ENCODE measurements at regions not wholly inside any gene's neighbourhood (a gene's known extent, or its start where the extent isn't known, plus 50 kb on each side); places are given as distances from the start of the nearest gene placed in this dataset.

GRCh38 chr12:89179245-89179644, 173.1 kb downstream of the DUSP6 start:
- H3K9me3 Mint-ChIP-seq (ENCODE audit: unreplicated experiment): no peaks in the 10 kb centered on the region
- CTCF ChIA-PET: no interaction called here
- H3K4me1 ChIP-seq: no peaks in the 10 kb centered on the region; the same call in 1 of the 2 replicates

GRCh38 chr12:89177802-89178395, 174.4 kb downstream of the DUSP6 start:
- no peaks in the 10 kb centered on the region for H3K4me1 Mint-ChIP-seq (ENCODE audit: low read depth, unreplicated experiment)
- no peak for TF ChIP-seq CTCF (IDR thresholded peaks at IDR 0.05; ENCODE audit: insufficient read depth in 1 of 2, low read depth in 1 of 2, low read length in 1 of 2, severe bottlenecking in 1 of 2, unreplicated experiment in 1 of 2)
- Histone ChIP-seq H3K4me1 (no peaks in the 10 kb centered on the region; the same call in 1 of the 2 replicates), H3K4me3 (ENCODE audit: low read depth, low read length) (no peak overlapping the region), H3K9me3 (no peaks in the 10 kb centered on the region), H3K36me3 (ENCODE audit: control insufficient read depth, insufficient read depth, low read length) (no peaks in the 10 kb centered on the region), H3K27me3 (replicated peaks; ENCODE audit: control insufficient read depth, insufficient read depth, low read length) (no peaks in the 10 kb centered on the region)
- intact Hi-C loops (cut with micrococcal nuclease; ENCODE audit: unreplicated experiment): no loop called here
- POLR2A ChIA-PET: no interaction called here
- H3K4me3 Mint-ChIP-seq (ENCODE audit: unreplicated experiment): no peak overlapping the region
- CTCF ChIA-PET: no interaction called here
- H3K36me3 Mint-ChIP-seq (ENCODE audit: insufficient read depth, unreplicated experiment): no peaks in the 10 kb centered on the region
- no peak for DNase-seq
- BruUV-seq (replicated peaks): no TSS peak
- peaks cover 2% of the 10 kb centered on the region for H3K27me3 Mint-ChIP-seq (ENCODE audit: insufficient read depth, unreplicated experiment)
- no peak overlapping the region for H3K27ac Mint-ChIP-seq (ENCODE audit: unreplicated experiment)
- H3K9me3 Mint-ChIP-seq (ENCODE audit: unreplicated experiment): no peaks in the 10 kb centered on the region

More at GRCh38 chr12:89179245-89179644, 173.1 kb downstream of the DUSP6 start:
- no peak for TF ChIP-seq CTCF (IDR thresholded peaks at IDR 0.05; ENCODE audit: insufficient read depth in 1 of 2, low read depth in 1 of 2, low read length in 1 of 2, severe bottlenecking in 1 of 2, unreplicated experiment in 1 of 2)
- DNase-seq: no peak
- intact Hi-C loops (cut with micrococcal nuclease; ENCODE audit: unreplicated experiment): no loop called here
- H3K4me1 Mint-ChIP-seq (ENCODE audit: low read depth, unreplicated experiment): no peaks in the 10 kb centered on the region
- H3K27me3 ChIP-seq (replicated peaks; ENCODE audit: control insufficient read depth, insufficient read depth, low read length): no peaks in the 10 kb centered on the region
- H3K27ac Mint-ChIP-seq (ENCODE audit: unreplicated experiment): no peak overlapping the region
- no TSS peak for BruUV-seq (replicated peaks)
- H3K4me3 Mint-ChIP-seq (ENCODE audit: unreplicated experiment): no peak overlapping the region
- POLR2A ChIA-PET: interaction anchor here (0.6 kb wide), 1 partner anchor 237 kb away, joined by 3 read pairs; no protein-coding TSS in a partner anchor
- no peaks in the 10 kb centered on the region for H3K27me3 Mint-ChIP-seq (ENCODE audit: insufficient read depth, unreplicated experiment)
- H3K36me3 ChIP-seq (ENCODE audit: control insufficient read depth, insufficient read depth, low read length): no peaks in the 10 kb centered on the region
- no peaks in the 10 kb centered on the region for H3K36me3 Mint-ChIP-seq (ENCODE audit: insufficient read depth, unreplicated experiment)
- H3K9me3 ChIP-seq: no peaks in the 10 kb centered on the region
- no peak overlapping the region for H3K4me3 ChIP-seq (ENCODE audit: low read depth, low read length)

GRCh38 chr12:89176676-89177075, 175.6 kb downstream of the DUSP6 start:
- Histone ChIP-seq H3K36me3 (ENCODE audit: control insufficient read depth, insufficient read depth, low read length) (no peaks in the 10 kb centered on the region), H3K4me3 (ENCODE audit: low read depth, low read length) (no peak overlapping the region), H3K27me3 (replicated peaks; ENCODE audit: control insufficient read depth, insufficient read depth, low read length) (no peaks in the 10 kb centered on the region), H3K4me1 (no peaks in the 10 kb centered on the region; the same call in 1 of the 2 replicates), H3K9me3 (no peaks in the 10 kb centered on the region)
- Mint-ChIP-seq H3K36me3 (ENCODE audit: insufficient read depth, unreplicated experiment) (no peaks in the 10 kb centered on the region), H3K9me3 (ENCODE audit: unreplicated experiment) (no peaks in the 10 kb centered on the region), H3K27ac (ENCODE audit: unreplicated experiment) (no peak overlapping the region), H3K27me3 (ENCODE audit: insufficient read depth, unreplicated experiment) (peaks cover 2% of the 10 kb centered on the region), H3K4me3 (ENCODE audit: unreplicated experiment) (no peak overlapping the region), H3K4me1 (ENCODE audit: low read depth, unreplicated experiment) (no peaks in the 10 kb centered on the region)
- intact Hi-C loops (cut with micrococcal nuclease; ENCODE audit: unreplicated experiment): no loop called here
- POLR2A ChIA-PET: no interaction called here
- BruUV-seq (replicated peaks): no TSS peak
- no peak for TF ChIP-seq CTCF (IDR thresholded peaks at IDR 0.05; ENCODE audit: insufficient read depth in 1 of 2, low read depth in 1 of 2, low read length in 1 of 2, severe bottlenecking in 1 of 2, unreplicated experiment in 1 of 2)
- no peak for DNase-seq
- CTCF ChIA-PET: no interaction called here

All from Caco-2 (cell line).